SK-N-SH treated with all-trans-retinoic acid at 6 μM for 48 hours (cell line): ENCODE measurements at regions not wholly inside any gene's neighbourhood (a gene's known extent, or its start where the extent isn't known, plus 50 kb on each side); places are given as distances from the start of the nearest gene placed in this dataset.

Experiments used
- ARNTL ChIP-seq: fragments of 450-650 bp; formaldehyde crosslinking; IDR thresholded peaks from 2 replicates; pipeline ENCODE4 v1.5.0; 2020; ENCODE audit warnings: low read depth, mild to moderate bottlenecking, moderate library complexity, borderline replicate concordance
- BACH2 ChIP-seq: fragments of 250-450 bp; sonication (Bioruptor Pico); IDR thresholded peaks from 2 replicates; pipeline ENCODE4 v1.9.0; 2021; ENCODE audit warnings: mild to moderate bottlenecking, borderline replicate concordance
- PATZ1 ChIP-seq: fragments of 250-450 bp; sonication (Bioruptor Pico); IDR thresholded peaks from 2 replicates; pipeline ENCODE4 v1.8.0; 2020; ENCODE audit warnings: mild to moderate bottlenecking, moderate library complexity, borderline replicate concordance
- POU6F1 ChIP-seq: fragments of 250-450 bp; sonication (Bioruptor Pico); IDR thresholded peaks from 2 replicates; pipeline ENCODE4 v1.8.0; 2021; ENCODE audit warnings: low read depth, mild to moderate bottlenecking, moderate library complexity, borderline replicate concordance
- TCF4 ChIP-seq: fragments of 250-450 bp; sonication (Bioruptor Pico); IDR thresholded peaks from 2 replicates; pipeline ENCODE4 v1.8.0; 2021; ENCODE audit warnings: mild to moderate bottlenecking, moderate library complexity, borderline replicate concordance
- TOX ChIP-seq: fragments of 250-450 bp; sonication (Bioruptor Pico); IDR thresholded peaks from 2 replicates; pipeline ENCODE4 v1.8.0; 2021; ENCODE audit warnings: mild to moderate bottlenecking, moderate library complexity, borderline replicate concordance
- ZFP3 ChIP-seq: fragments of 250-450 bp; sonication (Bioruptor Pico); IDR thresholded peaks from 2 replicates; pipeline ENCODE4 v1.5.0; 2020; ENCODE audit warnings: mild to moderate bottlenecking, moderate library complexity
- ZFP30 ChIP-seq: fragments of 450-650 bp; formaldehyde crosslinking; IDR thresholded peaks from 2 replicates; pipeline ENCODE4 v1.5.0; 2022; ENCODE audit warnings: mild to moderate bottlenecking, moderate library complexity
- ZNF70 ChIP-seq: fragments of 450-650 bp; formaldehyde crosslinking; IDR thresholded peaks from 2 replicates; pipeline ENCODE4 v1.5.0; 2020; ENCODE audit warnings: mild to moderate bottlenecking, moderate library complexity

- TF ChIP-seq ZNF70 (no peak), ZFP3 (CRISPR knock-in tag) (no peak), TCF4 (no peak), ZFP30 (CRISPR knock-in tag) (no peak), ARNTL (CRISPR knock-in tag) (no peak), POU6F1 (no peak), BACH2 (CRISPR knock-in tag) (no peak), PATZ1 (CRISPR knock-in tag) (no peak), TOX (CRISPR knock-in tag) (no peak)
Observed at GRCh38 chr6:47974106-47974505, 136.9 kb downstream of the PTCHD4 start.
